Epidermal melanocyte (primary cell): ENCODE measurements at regions not wholly inside any gene's neighbourhood (a gene's known extent, or its start where the extent isn't known, plus 50 kb on each side); places are given as distances from the start of the nearest gene placed in this dataset.

Experiments used
- DNase-seq: peaks from one replicate; pipeline ENCODE4 v3.0.0; 2011; ENCODE audit warnings: low spot score; ENCODE audit not compliant: insufficient read length

GRCh38 chr10:70966646-70967553, 78.5 kb upstream of the PCBD1 start:
- no peak for DNase-seq

GRCh38 chr10:70967591-70968587, 79.5 kb upstream of the PCBD1 start:
- no peak for DNase-seq

DNA sequence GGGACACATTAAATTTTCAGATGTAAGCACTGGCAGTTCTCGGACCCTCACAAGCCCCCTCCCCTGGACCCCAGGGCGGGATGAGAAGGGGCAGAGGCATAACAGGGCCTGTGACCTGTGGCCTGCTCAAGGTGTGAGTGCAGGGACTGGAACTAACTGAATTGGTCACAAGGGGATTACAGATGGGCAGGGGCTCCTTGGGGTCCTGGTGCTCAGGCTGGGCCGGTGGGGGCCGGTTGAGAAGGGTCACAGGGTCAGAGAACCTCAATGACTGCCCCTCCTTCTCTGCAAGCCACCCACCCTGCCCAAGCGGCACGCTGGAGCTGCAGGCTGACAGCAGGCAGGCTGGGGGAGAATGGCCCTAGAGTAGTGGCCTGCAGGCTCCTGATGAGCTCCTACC, 80.8 kb upstream of the PCBD1 start:
- DNase-seq = no peak

GRCh38 chr10:70970830-70971229, 82.5 kb upstream of the PCBD1 start:
- no peak for DNase-seq

DNA sequence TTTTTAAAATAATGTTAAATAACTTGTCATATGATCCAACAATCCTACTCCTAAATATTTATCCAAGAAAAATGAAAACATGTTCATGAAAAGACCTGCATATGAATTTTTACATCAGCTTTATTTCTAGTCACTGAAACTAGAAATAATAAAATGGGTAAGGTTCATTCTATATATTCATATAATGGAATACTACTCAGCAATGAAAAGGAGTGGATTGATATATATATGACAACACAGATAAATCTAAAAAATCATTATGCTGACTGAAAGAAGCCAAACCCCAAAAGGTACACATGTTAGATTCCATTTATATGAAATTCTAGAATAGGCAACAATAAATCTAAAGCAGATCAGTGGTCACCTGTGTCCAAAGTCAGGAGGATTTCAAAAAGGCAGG, 84.9 kb upstream of the PCBD1 start:
- DNase-seq = no peak

- no peak for DNase-seq
Observed at GRCh38 chr10:70974351-70974901, 86.1 kb upstream of the PCBD1 start.

- DNase-seq = no peak
Observed at GRCh38 chr10:70974920-70975319, 86.6 kb upstream of the PCBD1 start.

DNA sequence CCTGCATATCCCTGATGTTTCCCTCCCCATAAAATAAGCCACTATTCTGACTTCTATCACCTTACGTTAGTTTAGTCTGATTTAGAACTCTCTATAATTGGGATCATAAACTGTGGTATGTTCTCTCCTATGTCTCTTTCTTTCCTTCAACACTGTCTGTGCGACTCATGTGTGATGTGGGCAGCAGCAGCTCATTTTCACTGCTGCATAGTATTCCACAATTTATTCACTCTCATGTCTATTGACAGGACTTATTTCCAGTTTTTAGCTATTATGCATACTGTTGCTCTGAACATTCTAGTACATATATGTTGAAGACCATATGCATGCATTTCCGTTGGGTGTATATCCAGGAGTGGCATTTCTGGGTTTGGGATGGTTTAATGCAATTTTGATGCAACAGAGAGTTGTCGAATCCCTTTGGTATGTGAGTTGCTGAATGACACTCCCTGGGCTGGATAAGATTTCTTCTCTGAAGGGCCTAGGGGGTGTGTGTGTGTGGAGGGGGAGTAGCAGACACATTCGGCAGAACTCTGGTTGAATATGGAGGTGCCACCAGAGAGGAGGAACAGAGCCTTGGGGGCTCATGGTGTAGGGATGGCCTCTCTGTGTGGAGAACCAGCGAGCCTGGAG, 87.8 kb upstream of the PCBD1 start:
- DNase-seq = no peak

DNA sequence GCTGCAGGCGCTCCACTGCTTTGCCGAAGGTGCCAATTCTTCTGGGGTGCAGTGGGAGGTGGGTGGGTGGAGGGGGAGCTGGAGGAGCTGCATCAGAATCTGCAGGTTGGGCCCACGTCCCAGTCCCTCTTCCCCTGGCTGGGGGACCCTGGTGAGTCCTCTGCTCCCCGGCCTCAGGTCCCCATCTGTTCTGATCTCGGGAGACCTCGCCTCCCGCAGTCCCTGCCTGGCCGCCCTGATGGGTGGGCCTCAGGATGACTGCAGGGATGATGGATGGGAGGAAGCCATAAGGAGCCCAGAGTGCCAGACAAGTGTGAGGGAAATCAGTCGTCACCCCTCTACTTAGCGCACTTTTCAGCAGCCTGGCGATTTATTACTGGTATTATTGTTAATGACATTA, 89.3 kb upstream of the PCBD1 start:
- no peak for DNase-seq

- no peak for DNase-seq
Observed at GRCh38 chr10:70978181-70978580, 89.8 kb upstream of the PCBD1 start.

- DNase-seq = no peak
Observed at GRCh38 chr10:70978816-70979480, 90.6 kb upstream of the PCBD1 start.

GRCh38 chr10:70980687-70981086, 92.3 kb upstream of the PCBD1 start:
- DNase-seq = no peak

- no peak for DNase-seq
Observed at GRCh38 chr10:70981171-70981836, 92.9 kb upstream of the PCBD1 start.

GRCh38 chr10:70981936-70982335, 93.6 kb upstream of the PCBD1 start:
- DNase-seq = no peak

- DNase-seq = no peak
Observed at GRCh38 chr10:70982443-70982842, 94.1 kb upstream of the PCBD1 start.

- DNase-seq = no peak
Observed at GRCh38 chr10:70984986-70985722, 96.8 kb upstream of the PCBD1 start.

DNA sequence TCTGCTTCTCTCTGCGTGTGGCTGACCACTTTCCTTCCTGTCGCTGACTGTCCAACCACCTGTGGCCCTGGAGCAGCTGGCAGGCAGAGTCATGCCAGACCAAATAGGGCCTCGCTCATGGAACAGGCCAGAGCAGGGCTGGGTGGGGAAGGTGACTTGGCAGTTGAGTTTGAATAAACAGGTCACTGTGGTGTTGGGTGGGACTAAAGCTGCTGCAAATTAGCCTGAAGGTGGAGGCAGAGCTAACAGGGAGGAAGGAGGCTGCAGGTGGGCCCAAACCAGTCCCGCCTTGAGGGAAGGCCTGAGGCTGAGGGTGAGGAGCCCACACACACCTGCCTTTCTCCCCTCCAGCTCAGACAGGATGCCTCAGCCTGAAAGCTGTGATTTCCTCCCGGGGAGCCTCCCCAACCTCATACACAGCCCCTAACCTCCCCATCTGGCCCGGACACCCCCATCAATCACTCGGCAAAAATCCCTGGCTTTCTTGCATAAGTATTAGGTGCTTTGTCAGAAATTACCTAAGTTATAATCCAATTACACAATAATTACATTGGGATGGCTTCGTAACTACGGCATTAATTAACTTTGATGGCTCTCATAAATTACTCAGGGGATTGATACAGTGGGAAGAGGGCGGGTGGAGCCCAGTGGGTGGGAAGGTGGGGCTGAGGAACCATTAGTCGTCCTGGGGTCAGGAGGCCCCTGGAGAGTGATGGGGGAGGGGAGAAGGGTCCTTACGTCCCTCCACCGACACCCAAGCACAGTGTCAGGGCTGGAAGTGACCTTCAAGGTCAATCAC, 97.7 kb upstream of the PCBD1 start:
- DNase-seq = no peak

DNA sequence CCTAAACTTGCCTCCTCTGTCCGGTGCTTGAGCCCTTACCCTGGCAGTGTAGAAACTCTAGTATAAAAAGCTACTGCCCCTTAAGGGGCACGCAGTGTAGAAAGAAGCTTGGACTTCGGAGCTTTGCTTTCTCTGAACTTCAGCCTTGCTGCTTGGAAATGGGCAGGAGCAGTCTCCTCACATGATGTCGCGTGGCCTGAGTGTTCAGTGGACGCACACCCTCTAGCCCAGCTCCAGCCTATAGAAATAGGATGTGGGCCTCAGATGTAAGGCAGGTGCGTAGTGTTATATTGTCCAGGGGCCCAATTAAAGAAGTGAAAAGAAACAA, 98.2 kb upstream of the PCBD1 start:
- no peak for DNase-seq
